ENCODE measurements at regions not wholly inside any gene's neighbourhood (a gene's known extent, or its start where the extent isn't known, plus 50 kb on each side); places are given as distances from the start of the nearest gene placed in this dataset.
A peak's percentile ranks its signal among the peaks of the same experiment; 100 is the strongest.
"Not testable (repeated sequence)": the region's sequence is repeated elsewhere in the genome, so short reads cannot be mapped to it uniquely, and the experiment has no call there.

GRCh38 chr3:3902161-3902560 is 102.9 kb downstream of the LRRN1 start:
- Mint-ChIP-seq H3K9me3 (peaks cover 8 to 11% of the 10 kb centered on the region in 2 donors), H3K36me3 (peaks cover 0 to 15% of the 10 kb centered on the region in 2 donors), H3K27ac (no peak overlapping the region)
- no peak for ATAC-seq
- no peak for DNase-seq (ENCODE audit: low spot score in 2 of 2)

GRCh38 chr3:3906171-3906570 is 106.9 kb downstream of the LRRN1 start:
- Mint-ChIP-seq H3K9me3 (peaks cover 0 to 3% of the 10 kb centered on the region in 2 donors), H3K36me3 (no peaks in the 10 kb centered on the region), H3K27ac (no peak overlapping the region)
- no peak for ATAC-seq
- DNase-seq (ENCODE audit: low spot score in 2 of 2): no peak

DNA sequence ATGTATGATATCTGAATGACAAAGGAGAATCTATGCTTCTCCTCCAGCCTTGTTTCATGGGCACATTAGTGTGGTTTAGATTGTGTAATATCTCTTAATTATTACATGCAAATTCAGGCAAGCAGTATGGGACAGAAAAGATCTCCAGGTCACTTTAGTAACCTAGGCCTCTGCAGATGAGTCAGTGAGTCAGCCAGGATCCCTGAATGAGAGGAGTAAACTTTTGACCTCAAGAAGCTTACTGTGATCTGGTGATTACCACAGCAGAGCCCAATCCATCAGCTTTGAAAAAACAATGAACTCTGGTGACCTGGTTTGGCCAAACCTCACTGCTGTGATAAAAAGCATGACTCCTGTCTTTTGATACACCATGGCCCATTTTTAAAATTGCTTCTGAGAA is 107.8 kb downstream of the LRRN1 start:
- ATAC-seq (no peak), DNase-seq (ENCODE audit: low spot score in 2 of 2) (no peak)
- Mint-ChIP-seq H3K9me3 (no peaks in the 10 kb centered on the region), H3K27ac (no peak overlapping the region), H3K36me3 (no peaks in the 10 kb centered on the region)

DNA sequence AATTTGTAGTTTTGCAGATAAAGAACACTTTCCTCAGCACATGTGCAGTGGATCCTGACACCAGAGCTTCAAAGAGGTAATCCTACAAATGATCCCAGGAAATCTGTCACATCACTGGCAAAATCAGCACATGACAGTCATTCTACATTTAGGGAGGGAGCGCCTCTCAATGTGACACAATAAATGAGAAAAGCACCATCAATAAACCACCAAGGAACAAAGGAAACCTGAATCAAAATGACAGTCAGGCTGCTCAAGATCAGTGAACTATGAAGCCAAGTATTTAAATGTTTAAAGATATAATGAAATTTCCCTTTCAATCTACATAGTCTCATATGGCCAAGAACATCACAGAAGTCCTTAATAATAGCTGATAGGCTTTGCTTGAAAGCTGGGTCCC is 119.5 kb downstream of the LRRN1 start:
- Mint-ChIP-seq H3K27ac (no peak overlapping the region), H3K9me3 (peaks cover 0 to 4% of the 10 kb centered on the region in 2 donors), H3K36me3 (no peaks in the 10 kb centered on the region)
- no peak for ATAC-seq
- DNase-seq (ENCODE audit: low spot score in 2 of 2): no peak

GRCh38 chr3:3919316-3919715 is 120.1 kb downstream of the LRRN1 start:
- H3K27ac Mint-ChIP-seq: no peak overlapping the region
- peaks cover 0 to 4% of the 10 kb centered on the region in 2 donors for H3K9me3 Mint-ChIP-seq
- ATAC-seq (no peak), DNase-seq (ENCODE audit: low spot score in 2 of 2) (no peak)
- no peaks in the 10 kb centered on the region for H3K36me3 Mint-ChIP-seq

- ATAC-seq (no peak), DNase-seq (ENCODE audit: low spot score in 2 of 2) (no peak)
- Mint-ChIP-seq H3K36me3 (no peaks in the 10 kb centered on the region), H3K27ac (no peak overlapping the region), H3K9me3 (peaks cover 0 to 4% of the 10 kb centered on the region in 2 donors)
Observed at GRCh38 chr3:3923619-3924018, 124.4 kb downstream of the LRRN1 start.

DNA sequence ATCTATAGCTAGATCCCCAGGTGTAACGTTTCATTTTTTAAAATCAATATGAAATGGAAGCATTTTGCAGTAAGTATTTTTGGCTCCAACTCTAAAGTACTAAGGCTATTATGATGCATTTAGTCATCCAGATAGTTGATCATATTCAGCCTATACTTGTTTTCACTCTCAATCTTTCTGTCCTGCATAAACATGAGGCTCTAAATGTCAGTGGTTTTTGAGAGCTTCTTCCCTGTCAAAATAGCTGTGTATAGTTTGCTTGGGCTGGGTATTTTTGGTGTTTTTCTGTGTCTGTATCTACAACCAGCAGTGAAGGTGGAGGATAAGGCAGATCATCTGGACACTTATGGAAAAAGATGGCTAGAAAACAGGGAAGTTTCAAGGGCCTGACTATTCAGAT is 128.0 kb downstream of the LRRN1 start:
- Mint-ChIP-seq H3K36me3 (peaks cover 7 to 8% of the 10 kb centered on the region in 2 donors), H3K9me3 (peaks cover 9 to 10% of the 10 kb centered on the region in 2 donors), H3K27ac (no peak overlapping the region)
- ATAC-seq: no peak
- DNase-seq (ENCODE audit: low spot score in 2 of 2): no peak

DNA sequence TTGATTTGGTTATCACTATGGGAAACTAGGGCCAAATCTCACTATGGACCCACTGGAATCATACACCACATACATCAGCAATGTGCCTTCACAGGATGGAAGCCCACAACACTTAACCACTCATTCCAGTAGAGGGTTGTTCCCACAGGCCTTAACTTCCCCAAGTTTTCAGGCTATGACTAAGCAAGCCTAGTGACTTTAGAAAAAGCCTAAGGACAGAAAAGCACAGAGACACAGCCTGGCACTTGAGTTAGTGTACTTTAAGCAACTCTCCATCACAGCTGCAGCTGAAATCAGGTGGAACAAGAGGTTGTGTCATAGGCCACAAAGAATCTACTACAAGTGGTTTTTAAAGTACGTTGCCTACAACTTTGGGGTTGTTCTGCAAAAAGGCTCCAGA is 128.7 kb downstream of the LRRN1 start:
- Mint-ChIP-seq H3K36me3 (peaks cover 7 to 8% of the 10 kb centered on the region in 2 donors), H3K27ac (no peak overlapping the region), H3K9me3 (peaks cover 8 to 9% of the 10 kb centered on the region in 2 donors)
- ATAC-seq (peak in 1 of 2 donors; percentile 37), DNase-seq (ENCODE audit: low spot score in 2 of 2) (no peak)

- H3K27ac Mint-ChIP-seq; DNase-seq (ENCODE audit: low spot score in 2 of 2); ATAC-seq: not testable (repeated sequence)
- peaks cover 35 to 50% of the 10 kb centered on the region in 2 donors for H3K9me3 Mint-ChIP-seq
- H3K36me3 Mint-ChIP-seq: peaks cover 0 to 12% of the 10 kb centered on the region in 2 donors
Observed at GRCh38 chr3:3941380-3941779, 142.1 kb downstream of the LRRN1 start.

GRCh38 chr3:3951071-3951470 is 151.8 kb downstream of the LRRN1 start:
- ATAC-seq (no peak), DNase-seq (ENCODE audit: low spot score in 2 of 2) (no peak)
- Mint-ChIP-seq H3K36me3 (no peaks in the 10 kb centered on the region), H3K27ac (no peak overlapping the region), H3K9me3 (peaks cover 6 to 8% of the 10 kb centered on the region in 2 donors)

DNA sequence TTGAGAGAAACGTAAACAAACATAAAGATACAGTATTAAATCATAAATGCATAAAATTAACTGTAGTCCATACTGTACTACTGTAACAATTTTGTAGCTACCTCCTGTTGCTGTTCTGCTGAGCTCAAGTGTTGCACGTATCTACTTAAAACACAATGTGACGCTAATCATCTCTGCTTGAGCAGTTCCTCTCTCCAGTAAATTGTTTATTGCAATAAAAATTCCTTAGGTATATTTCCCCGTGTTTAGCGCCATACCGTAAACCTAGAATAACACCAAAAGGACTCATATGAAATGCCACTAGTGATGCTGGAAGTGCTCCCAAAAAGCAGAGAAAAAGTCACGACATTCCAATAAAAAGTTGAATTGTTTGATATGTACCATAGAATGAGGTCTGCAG is 152.3 kb downstream of the LRRN1 start:
- no peaks in the 10 kb centered on the region for H3K36me3 Mint-ChIP-seq
- H3K9me3 Mint-ChIP-seq: peaks cover 6 to 8% of the 10 kb centered on the region in 2 donors
- ATAC-seq (no peak), DNase-seq (ENCODE audit: low spot score in 2 of 2) (no peak)
- H3K27ac Mint-ChIP-seq: no peak overlapping the region

GRCh38 chr3:3962867-3963266 is 163.6 kb downstream of the LRRN1 start:
- H3K9me3 Mint-ChIP-seq, ATAC-seq, H3K27ac Mint-ChIP-seq: not testable (repeated sequence)

GRCh38 chr3:3984053-3984452 is 184.8 kb downstream of the LRRN1 start:
- no peaks in the 10 kb centered on the region for H3K36me3 Mint-ChIP-seq
- H3K9me3 Mint-ChIP-seq: no peaks in the 10 kb centered on the region
- DNase-seq (ENCODE audit: low spot score in 2 of 2) (no peak), ATAC-seq (no peak)
- H3K27ac Mint-ChIP-seq: no peak overlapping the region

More at GRCh38 chr3:3962867-3963266, 163.6 kb downstream of the LRRN1 start:
- not testable (repeated sequence) for DNase-seq (ENCODE audit: low spot score in 2 of 2); H3K36me3 Mint-ChIP-seq

DNA sequence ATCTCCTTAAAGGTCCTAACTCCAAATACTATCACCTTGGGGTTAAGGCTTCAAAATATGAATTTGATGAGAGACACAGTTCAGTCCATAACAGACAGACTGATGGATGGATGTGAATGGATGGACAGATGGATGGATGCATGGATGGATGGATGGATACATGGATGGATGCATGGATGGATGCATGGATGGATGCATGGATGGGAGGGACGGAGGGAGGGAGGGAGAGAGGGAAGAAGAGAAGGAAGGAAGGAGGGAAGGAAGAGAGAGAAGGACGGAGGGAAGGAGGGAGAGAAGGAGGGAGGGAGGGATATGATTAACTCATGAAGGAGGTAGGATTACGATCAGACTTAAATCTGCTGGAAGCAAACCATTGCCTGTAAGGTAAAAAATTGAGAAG is 192.4 kb downstream of the LRRN1 start:
- no peaks in the 10 kb centered on the region for H3K9me3 Mint-ChIP-seq
- ATAC-seq: no peak
- no peak for DNase-seq (ENCODE audit: low spot score in 2 of 2)
- no peak overlapping the region for H3K27ac Mint-ChIP-seq
- H3K36me3 Mint-ChIP-seq: no peaks in the 10 kb centered on the region

GRCh38 chr3:3992312-3992874 is 193.2 kb downstream of the LRRN1 start:
- H3K27ac Mint-ChIP-seq: no peak overlapping the region
- ATAC-seq: no peak
- H3K36me3 Mint-ChIP-seq: no peaks in the 10 kb centered on the region
- no peaks in the 10 kb centered on the region for H3K9me3 Mint-ChIP-seq
- no peak for DNase-seq (ENCODE audit: low spot score in 2 of 2)

DNA sequence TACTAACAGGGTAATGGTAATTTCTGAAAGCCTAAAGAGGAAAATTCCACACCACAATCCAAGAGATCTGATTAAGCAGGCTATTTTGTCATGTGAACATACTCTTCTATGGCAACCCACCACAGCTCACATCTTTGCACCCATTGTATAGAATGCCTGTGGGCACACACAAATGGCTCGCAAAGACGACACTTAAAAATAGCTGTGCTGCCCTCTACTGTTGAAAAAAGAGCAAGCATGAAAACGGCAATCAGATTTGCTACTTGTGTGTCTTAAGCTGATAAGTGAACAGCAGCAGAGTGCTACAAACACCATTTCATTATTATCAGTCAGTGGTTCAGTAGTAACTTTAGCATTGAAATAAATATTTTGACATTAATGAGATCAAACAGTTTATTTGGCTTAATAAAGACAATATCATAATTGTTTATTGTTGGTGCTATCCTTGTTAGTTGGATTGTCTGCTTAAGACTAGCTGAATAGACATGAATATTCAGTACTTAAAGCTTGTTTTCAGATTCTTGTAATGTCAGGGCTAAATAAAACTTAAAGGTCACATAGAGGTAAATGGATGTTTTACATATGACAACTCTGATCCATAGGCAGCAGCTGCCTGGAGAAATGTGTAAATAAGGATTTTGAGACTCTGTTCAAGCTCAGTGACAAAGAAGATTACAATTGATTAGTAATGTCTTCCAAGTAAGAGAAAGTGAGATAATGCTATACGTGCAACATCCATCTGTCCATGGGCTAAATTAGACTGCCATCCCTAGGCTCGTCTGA is 199.1 kb downstream of the LRRN1 start:
- Mint-ChIP-seq H3K36me3 (no peaks in the 10 kb centered on the region), H3K27ac (no peak overlapping the region), H3K9me3 (no peaks in the 10 kb centered on the region)
- ATAC-seq (peak in 1 of 2 donors; percentile 50), DNase-seq (ENCODE audit: low spot score in 2 of 2) (peak in 1 of 2 donors; percentile 41)

DNA sequence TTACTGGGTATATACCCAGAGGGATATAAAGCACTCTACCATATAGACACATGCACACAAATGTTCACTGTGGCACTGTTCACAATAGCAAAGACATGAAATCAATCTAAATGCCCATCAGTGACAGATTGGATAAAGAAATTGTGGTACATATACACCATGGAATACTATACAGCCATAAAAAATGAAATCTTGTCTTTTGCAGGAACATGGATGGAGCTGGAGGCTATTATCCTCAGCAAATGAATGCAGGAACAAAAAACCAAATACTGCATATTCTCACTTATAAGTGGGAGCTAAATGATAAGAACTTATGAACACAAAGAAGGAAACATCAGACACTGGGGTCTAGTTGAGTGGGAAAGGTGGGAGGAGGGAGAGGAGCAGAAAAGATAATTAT is 200.1 kb downstream of the LRRN1 start:
- not testable (repeated sequence) for H3K36me3 Mint-ChIP-seq; H3K9me3 Mint-ChIP-seq; DNase-seq (ENCODE audit: low spot score in 2 of 2); H3K27ac Mint-ChIP-seq; ATAC-seq

DNA sequence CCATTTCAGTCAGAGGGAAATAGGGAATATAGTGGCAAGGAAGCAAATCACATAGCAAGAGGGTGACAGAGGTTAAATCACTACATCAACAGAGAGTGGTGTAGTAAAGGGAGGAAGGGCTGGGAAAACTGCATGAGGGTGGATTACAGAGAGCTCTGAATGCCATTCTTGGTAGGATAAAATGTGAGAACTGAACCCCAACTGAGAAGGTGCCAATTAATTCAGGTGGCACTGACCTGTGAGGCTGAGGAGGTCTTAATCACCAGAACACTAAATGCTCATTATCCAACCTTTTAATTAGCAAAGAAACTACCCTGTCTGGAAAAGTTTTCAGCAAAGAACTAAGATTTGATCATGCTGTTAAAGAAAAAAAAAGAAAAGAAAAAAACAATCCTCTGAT is 202.7 kb downstream of the LRRN1 start:
- DNase-seq (ENCODE audit: low spot score in 2 of 2): no peak
- no peak for ATAC-seq
- Mint-ChIP-seq H3K9me3 (no peaks in the 10 kb centered on the region), H3K36me3 (no peaks in the 10 kb centered on the region), H3K27ac (no peak overlapping the region)

All from activated naive CD4-positive, alpha-beta T cell treated with anti-CD3 and anti-CD28 coated beads, Interleukin-2, amount 50 U/mL, for 72 hours (primary cell).